Choroid plexus epithelial cell (primary cell): ENCODE measurements at regions not wholly inside any gene's neighbourhood (a gene's known extent, or its start where the extent isn't known, plus 50 kb on each side); places are given as distances from the start of the nearest gene placed in this dataset.

Experiments used
- DNase-seq: peaks from one replicate; pipeline ENCODE4 v3.0.0-alpha.2; 2010; ENCODE audit warnings: low read depth
- H3K4me3 ChIP-seq: 2 replicates; pipeline ENCODE4 v1.5.1; 2011; ENCODE audit warnings: low read depth, mild to moderate bottlenecking, control low read depth, low read length, moderate library complexity
- TF ChIP-seq, protein P1 (sequence below): conservative IDR thresholded peaks from 2 replicates; pipeline ENCODE4 v1.5.1; 2011; ENCODE audit warnings: low read depth, mild to moderate bottlenecking, control low read depth, inconsistent platforms, low read length, moderate library complexity

DNA sequence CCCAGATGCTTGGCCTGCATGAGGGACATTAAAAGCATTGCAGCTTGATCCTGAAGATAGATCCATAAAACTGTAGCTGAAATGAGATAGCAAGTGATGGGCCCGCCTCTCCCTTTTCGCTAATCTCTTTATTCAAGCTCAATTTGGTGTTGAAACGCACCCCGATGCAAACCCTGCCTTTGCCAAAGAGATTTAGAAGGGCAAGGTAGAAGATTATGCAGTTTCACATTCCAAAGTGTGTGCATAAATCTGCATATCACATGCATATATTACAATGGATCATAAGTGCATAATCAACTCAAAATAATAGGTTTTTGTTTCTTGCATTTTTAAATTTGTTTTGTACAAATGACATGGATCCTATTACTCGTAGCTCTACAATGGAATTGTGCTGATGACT, 80.1 kb upstream of the SHANK2 start:
- TF ChIP-seq, protein P1, sequence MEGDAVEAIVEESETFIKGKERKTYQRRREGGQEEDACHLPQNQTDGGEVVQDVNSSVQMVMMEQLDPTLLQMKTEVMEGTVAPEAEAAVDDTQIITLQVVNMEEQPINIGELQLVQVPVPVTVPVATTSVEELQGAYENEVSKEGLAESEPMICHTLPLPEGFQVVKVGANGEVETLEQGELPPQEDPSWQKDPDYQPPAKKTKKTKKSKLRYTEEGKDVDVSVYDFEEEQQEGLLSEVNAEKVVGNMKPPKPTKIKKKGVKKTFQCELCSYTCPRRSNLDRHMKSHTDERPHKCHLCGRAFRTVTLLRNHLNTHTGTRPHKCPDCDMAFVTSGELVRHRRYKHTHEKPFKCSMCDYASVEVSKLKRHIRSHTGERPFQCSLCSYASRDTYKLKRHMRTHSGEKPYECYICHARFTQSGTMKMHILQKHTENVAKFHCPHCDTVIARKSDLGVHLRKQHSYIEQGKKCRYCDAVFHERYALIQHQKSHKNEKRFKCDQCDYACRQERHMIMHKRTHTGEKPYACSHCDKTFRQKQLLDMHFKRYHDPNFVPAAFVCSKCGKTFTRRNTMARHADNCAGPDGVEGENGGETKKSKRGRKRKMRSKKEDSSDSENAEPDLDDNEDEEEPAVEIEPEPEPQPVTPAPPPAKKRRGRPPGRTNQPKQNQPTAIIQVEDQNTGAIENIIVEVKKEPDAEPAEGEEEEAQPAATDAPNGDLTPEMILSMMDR: no peak
- no peak for DNase-seq
- no peak overlapping the region for H3K4me3 ChIP-seq

DNA sequence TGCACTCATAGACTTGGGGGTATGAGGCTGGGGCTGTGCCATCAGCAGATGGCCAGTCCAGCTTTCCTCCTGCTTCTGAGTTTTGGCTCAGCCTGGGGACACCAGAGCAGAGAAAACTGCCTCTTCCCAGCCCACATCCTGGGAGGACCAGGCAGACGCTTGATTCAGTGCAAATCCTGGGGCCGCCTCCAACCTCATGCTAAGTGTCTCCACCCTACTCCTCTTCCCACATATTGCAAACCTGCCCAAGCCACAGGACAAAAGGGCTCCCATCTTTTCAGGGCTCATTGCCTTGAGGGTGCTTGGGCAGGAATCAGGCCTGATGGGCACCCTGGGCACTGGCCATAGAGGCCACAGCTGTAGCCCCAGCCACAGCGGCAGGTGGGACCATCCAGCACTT, 79.7 kb upstream of the SHANK2 start:
- TF ChIP-seq, protein P1: no peak
- H3K4me3 ChIP-seq: no peak overlapping the region
- DNase-seq: no peak

DNA sequence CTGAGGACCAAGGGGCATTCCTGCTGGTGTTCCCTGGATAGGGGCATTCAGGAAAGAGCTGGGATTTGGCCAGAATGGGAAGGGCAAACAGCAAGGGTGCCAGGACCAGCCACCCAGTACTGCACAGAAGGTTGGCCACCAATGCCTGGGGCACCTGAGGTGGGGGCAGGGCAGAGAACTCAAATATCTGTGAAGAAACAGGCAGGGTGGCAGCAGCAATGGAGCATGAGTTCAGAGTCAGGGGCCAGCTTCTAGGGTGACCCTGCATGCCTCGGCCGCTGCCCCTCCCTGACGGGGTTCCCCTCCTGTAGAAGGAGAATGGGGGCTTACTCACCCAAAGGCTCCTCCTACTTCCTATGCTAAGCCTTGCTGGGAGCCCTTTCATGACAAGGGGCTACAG, 79.3 kb upstream of the SHANK2 start:
- DNase-seq: no peak
- TF ChIP-seq, protein P1: no peak
- H3K4me3 ChIP-seq: no peak overlapping the region

DNA sequence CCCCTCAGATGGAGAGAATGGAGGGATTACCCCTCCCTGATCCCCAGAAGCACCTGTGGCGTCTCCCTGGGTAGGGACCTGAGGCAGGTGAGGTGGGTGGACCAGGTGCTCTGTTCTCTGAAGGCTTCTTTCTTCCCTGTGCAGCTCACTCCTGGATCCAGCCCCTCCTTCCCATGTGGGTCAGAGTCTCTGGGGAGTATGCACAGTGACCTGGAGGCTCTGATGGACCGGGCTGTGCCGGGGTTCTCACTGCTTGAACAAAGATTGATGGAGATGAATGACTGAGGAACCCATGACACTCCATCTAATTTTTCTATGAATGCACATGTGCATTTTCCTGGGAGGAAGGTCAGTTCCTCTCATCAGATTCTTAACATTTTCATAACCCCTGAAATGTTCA, 78.6 kb upstream of the SHANK2 start:
- TF ChIP-seq, protein P1: no peak
- no peak overlapping the region for H3K4me3 ChIP-seq
- no peak for DNase-seq

DNA sequence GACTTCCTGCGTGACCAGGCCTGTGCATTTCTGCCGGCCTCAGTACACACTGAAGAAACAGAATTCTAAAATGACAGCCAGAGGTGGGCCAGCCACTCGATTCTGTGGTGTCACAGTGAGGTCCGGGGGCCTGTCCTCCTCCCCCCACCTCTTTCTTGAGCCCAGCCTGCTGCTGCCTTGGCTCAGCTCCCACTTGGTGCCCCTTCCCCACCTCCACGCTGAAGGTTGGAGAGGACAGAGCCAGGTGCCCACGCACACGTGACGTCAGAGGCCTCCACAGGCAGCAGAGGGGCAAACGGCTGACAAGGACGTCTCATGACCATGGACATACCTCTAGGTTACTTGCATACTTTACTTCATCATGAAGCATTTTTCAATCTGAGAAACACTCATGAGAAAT, 78.0 kb upstream of the SHANK2 start:
- H3K4me3 ChIP-seq: no peak overlapping the region
- DNase-seq: no peak
- TF ChIP-seq, protein P1: no peak

DNA sequence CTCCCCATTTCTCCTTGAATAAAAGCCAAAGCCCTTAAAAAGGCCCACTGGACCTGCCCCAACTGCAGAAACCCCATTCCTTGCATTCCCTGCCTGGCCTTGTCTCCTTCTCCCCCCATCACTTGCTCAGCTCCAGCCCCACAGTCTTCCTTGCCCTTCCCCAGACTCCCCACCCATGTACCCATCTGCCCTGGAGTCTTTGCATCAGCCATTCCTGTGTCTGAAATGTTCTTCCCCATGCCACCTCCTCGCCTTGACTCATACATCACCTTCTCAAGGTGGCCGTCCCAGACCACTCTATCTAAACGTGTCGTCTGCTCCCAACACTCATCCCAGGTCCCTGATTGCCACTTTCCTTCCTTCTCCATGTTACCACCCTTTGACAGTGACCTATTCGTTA, 77.4 kb upstream of the SHANK2 start:
- TF ChIP-seq, protein P1: no peak
- no peak for DNase-seq

DNA sequence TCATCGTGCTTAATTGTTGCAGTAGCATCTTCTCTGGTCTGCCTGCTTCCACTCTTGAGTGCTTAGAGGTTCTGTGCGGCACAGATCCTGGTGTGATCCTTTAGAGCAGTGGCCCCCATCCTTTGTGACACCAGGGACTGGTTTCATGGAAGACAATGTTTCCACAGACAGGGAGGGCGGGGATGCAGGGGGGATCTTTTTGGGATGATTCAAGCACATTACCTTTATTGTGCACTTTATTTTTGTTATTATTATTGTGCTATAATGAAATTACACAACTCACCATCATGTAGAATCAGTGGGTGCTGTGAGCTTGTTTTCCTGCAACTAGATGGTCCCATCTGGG, 76.8 kb upstream of the SHANK2 start:
- H3K4me3 ChIP-seq: no peak overlapping the region
- no peak for DNase-seq
- TF ChIP-seq, protein P1: no peak

More for the DNA sequence above, 77.4 kb upstream of the SHANK2 start:
- no peak overlapping the region for H3K4me3 ChIP-seq
